ENCODE measurements at regions not wholly inside any gene's neighbourhood (a gene's known extent, or its start where the extent isn't known, plus 50 kb on each side); places are given as distances from the start of the nearest gene placed in this dataset.

DNA sequence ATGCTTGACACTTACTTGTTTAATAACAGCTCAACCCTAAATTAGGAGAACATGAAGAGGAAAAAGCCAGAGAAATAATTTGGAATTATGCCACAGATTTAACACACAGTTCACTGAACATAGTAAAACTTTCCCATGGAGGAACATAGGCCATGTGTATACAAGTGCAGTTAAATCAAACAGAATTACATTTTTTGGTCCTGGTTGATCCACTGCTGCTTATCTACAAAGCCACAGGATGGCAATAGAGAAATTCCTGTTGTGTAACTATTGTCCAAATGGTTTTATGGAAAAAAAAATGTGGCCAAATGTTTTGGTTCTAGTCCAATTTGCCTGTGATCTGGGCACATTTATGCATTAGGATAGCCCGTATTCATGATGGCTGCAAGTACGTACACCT is 136.8 kb downstream of the ALDH8A1 start:
- TF ChIP-seq, protein P1, sequence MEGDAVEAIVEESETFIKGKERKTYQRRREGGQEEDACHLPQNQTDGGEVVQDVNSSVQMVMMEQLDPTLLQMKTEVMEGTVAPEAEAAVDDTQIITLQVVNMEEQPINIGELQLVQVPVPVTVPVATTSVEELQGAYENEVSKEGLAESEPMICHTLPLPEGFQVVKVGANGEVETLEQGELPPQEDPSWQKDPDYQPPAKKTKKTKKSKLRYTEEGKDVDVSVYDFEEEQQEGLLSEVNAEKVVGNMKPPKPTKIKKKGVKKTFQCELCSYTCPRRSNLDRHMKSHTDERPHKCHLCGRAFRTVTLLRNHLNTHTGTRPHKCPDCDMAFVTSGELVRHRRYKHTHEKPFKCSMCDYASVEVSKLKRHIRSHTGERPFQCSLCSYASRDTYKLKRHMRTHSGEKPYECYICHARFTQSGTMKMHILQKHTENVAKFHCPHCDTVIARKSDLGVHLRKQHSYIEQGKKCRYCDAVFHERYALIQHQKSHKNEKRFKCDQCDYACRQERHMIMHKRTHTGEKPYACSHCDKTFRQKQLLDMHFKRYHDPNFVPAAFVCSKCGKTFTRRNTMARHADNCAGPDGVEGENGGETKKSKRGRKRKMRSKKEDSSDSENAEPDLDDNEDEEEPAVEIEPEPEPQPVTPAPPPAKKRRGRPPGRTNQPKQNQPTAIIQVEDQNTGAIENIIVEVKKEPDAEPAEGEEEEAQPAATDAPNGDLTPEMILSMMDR (conservative IDR thresholded peaks at IDR 0.05), result no peak
- TF ChIP-seq EZH2 (IDR thresholded peaks at IDR 0.05; ENCODE audit: low read depth), result no peak
